Ovary (tissue), 7 donors: ENCODE measurements at regions not wholly inside any gene's neighbourhood (a gene's known extent, or its start where the extent isn't known, plus 50 kb on each side); places are given as distances from the start of the nearest gene placed in this dataset.

Experiments used
- DNase-seq, 5 donors: peaks; one replicate each; pipeline ENCODE4 v3.0.0-alpha.2; 2019 to 2020
- H3K27ac ChIP-seq, 2 donors: fragments of 200-600 bp; one replicate each; pipeline versions ENCODE4 v1.5.1 to v1.8.0; 2019 to 2022
- H3K27me3 ChIP-seq: fragments of 200-600 bp; one replicate; pipeline ENCODE4 v1.8.0; 2022
- H3K36me3 ChIP-seq: fragments of 200-600 bp; sonication (generic); one replicate; pipeline ENCODE4 v1.5.1; 2019
- H3K4me1 ChIP-seq: one replicate; pipeline ENCODE4 v1.8.1; 2013; ENCODE audit warnings: mild to moderate bottlenecking, moderate library complexity; ENCODE audit not compliant: insufficient read depth
- H3K4me3 ChIP-seq: fragments of 200-600 bp; sonication (generic); one replicate; pipeline ENCODE4 v1.5.1; 2017
- H3K9me3 ChIP-seq, 2 donors: fragments of 200-600 bp in 1 of 2; sonication (generic) in 1 of 2; one replicate each; pipeline versions ENCODE4 v1.5.1 to v1.8.1; 2013 to 2019; ENCODE audit warnings: mild to moderate bottlenecking in 1 of 2, moderate library complexity in 1 of 2
- CTCF ChIP-seq, 3 donors: fragments of 450-650 bp in 2 of 3; fragments of 200-600 bp in 1 of 3; IDR thresholded peaks; one replicate each; pipeline versions ENCODE4 v1.5.1 to v1.8.0; 2016 to 2022; ENCODE audit warnings: antibody characterized with exemption in 3 of 3, mild to moderate bottlenecking in 1 of 3
- EP300 ChIP-seq: sonication (generic); formaldehyde crosslinking; IDR thresholded peaks from one replicate; pipeline ENCODE4 v1.6.1; 2017; ENCODE audit warnings: antibody characterized with exemption
- POLR2A ChIP-seq: fragments of 450-650 bp; IDR thresholded peaks from one replicate; pipeline ENCODE4 v1.6.1; 2017; ENCODE audit warnings: antibody characterized with exemption, mild to moderate bottlenecking, moderate library complexity
- WGBS, 3 donors: extraction: QIAGEN DNeasy Blood & Tissue Kit in 1 of 3; methylation state at CpG; one replicate each; pipeline versions ENCODE4 v1.1.5 to v1.1.7; 2013 to 2017; 5-methylcytosine and 5-hydroxymethylcytosine counted together
- intact Hi-C, 4 donors: fragments of 100-400 bp; cut with DNase I; formaldehyde crosslinking; loops; one replicate each; pipeline versions ENCODE4 v1.11.0 to v1.15.1; 2022 to 2023
- donor health status: DM: no; HTN: no; CAD: no; lungs with moderate emphysema.
- donor health status: DM: no; HTN: no; CAD: no.
- donor health status: Bipolar disorder and iron deficiency.
- donor health status: DM: no; HTN: no; CAD: no.
- donor health status: DM: yes; HTN: yes; CAD: no.

- H3K36me3 ChIP-seq, result no peaks in the 10 kb centered on the region
- 96% methylated on average over 5 of the region's 5 CpGs for WGBS, 3 donors
- intact Hi-C loops, result no loop called here
- TF ChIP-seq EP300 (no peak), CTCF (IDR thresholded peaks at IDR 0.05) (no peak), POLR2A (no peak)
- no peak for DNase-seq
- no peaks in the 10 kb centered on the region for H3K27me3 ChIP-seq
- H3K9me3 ChIP-seq, result no peaks in the 10 kb centered on the region
- H3K27ac ChIP-seq, result no peak overlapping the region
- no peaks in the 10 kb centered on the region for H3K4me1 ChIP-seq
- no peak overlapping the region for H3K4me3 ChIP-seq
Measured at GRCh38 chr6:152846825-152847224, 96.2 kb downstream of the VIP start.

DNA sequence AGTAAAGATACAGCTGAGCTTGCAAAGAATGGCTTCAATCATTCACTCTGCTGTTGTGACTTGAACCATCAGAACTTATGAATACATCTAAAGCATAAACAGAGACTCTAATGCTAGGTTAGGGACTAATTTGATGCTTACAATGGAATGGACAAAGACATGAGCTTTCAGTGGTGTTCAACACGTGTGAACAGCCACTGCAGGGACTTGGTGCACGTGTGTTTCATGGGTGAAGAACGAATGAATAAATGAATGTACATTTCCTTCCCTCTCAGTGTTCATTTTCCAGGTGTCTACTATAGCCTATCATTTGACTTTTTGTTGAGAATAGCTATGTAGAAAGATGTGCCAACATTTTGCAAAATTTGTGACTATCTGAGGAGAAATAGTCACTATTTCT lies 98.3 kb downstream of the VIP start:
- Histone ChIP-seq H3K27ac (no peak overlapping the region), H3K9me3 (no peaks in the 10 kb centered on the region), H3K27me3 (no peaks in the 10 kb centered on the region), H3K4me1 (no peaks in the 10 kb centered on the region), H3K36me3 (no peaks in the 10 kb centered on the region), H3K4me3 (no peak overlapping the region)
- TF ChIP-seq POLR2A, result no peak
- no peak for TF ChIP-seq CTCF (IDR thresholded peaks at IDR 0.05)
- TF ChIP-seq EP300, result no peak
- DNase-seq, result no peak
- intact Hi-C loops, result loop anchor here in 1 of 4 donors (1.0 kb wide), 1 partner anchor 40 kb away; no protein-coding TSS in a partner anchor
- 82 to 87% (median 82%) methylated on average over 3 of the region's 3 CpGs for WGBS, 3 donors

- H3K9me3 ChIP-seq, result no peaks in the 10 kb centered on the region
- no peak overlapping the region for H3K27ac ChIP-seq
- DNase-seq, result no peak
- H3K27me3 ChIP-seq, result no peaks in the 10 kb centered on the region
- TF ChIP-seq CTCF (IDR thresholded peaks at IDR 0.05) (no peak), POLR2A (no peak), EP300 (no peak)
- intact Hi-C loops, result no loop called here
- no peaks in the 10 kb centered on the region for H3K36me3 ChIP-seq
- no peaks in the 10 kb centered on the region for H3K4me1 ChIP-seq
- H3K4me3 ChIP-seq, result no peak overlapping the region
- 58 to 78% (median 73%) methylated on average over 3 of the region's 3 CpGs for WGBS, 3 donors
Measured at GRCh38 chr6:152854086-152854795, 103.6 kb downstream of the VIP start.

GRCh38 chr6:152858141-152858540 lies 107.5 kb downstream of the VIP start:
- intact Hi-C loops, result no loop called here
- WGBS, 3 donors, result 3 to 14% (median 8%) methylated on average over 2 of the region's 2 CpGs
- DNase-seq, result no peak
- H3K4me3 ChIP-seq, result no peak overlapping the region
- no peak overlapping the region for H3K27ac ChIP-seq
- no peaks in the 10 kb centered on the region for H3K4me1 ChIP-seq
- H3K36me3 ChIP-seq, result no peaks in the 10 kb centered on the region
- TF ChIP-seq CTCF (IDR thresholded peaks at IDR 0.05), result no peak
- TF ChIP-seq EP300, result no peak
- no peak for TF ChIP-seq POLR2A
- H3K9me3 ChIP-seq, result no peaks in the 10 kb centered on the region
- no peaks in the 10 kb centered on the region for H3K27me3 ChIP-seq
